Suppressor macrophage treated with lipopolysaccharide for 4 hours (primary cell): ENCODE measurements at regions not wholly inside any gene's neighbourhood (a gene's known extent, or its start where the extent isn't known, plus 50 kb on each side); places are given as distances from the start of the nearest gene placed in this dataset.
"Not testable (repeated sequence)": the region's sequence is repeated elsewhere in the genome, so short reads cannot be mapped to it uniquely, and the experiment has no call there.

Experiments
- DNase-seq: peaks from one replicate; pipeline ENCODE4 v3.0.0-alpha.2; 2020

- no peak for DNase-seq
These were observed 113.3 kb upstream of the SPATA31D4 start for GRCh38 chr9:81814794-81815464.

GRCh38 chr9:81815781-81816180 lies 112.4 kb upstream of the SPATA31D4 start:
- no peak for DNase-seq

GRCh38 chr9:81819155-81819554 lies 109.1 kb upstream of the SPATA31D4 start:
- no peak for DNase-seq

GRCh38 chr9:81819859-81820546 lies 108.2 kb upstream of the SPATA31D4 start:
- DNase-seq = no peak

- no peak for DNase-seq
These were observed 105.8 kb upstream of the SPATA31D4 start for GRCh38 chr9:81822301-81822865.

- no peak for DNase-seq
These were observed 105.3 kb upstream of the SPATA31D4 start for GRCh38 chr9:81822967-81823366.

- no peak for DNase-seq
These were observed 104.3 kb upstream of the SPATA31D4 start for GRCh38 chr9:81823672-81824554.

- no peak for DNase-seq
These were observed 103.2 kb upstream of the SPATA31D4 start for GRCh38 chr9:81824802-81825730.

GRCh38 chr9:81825846-81826516 lies 102.2 kb upstream of the SPATA31D4 start:
- no peak for DNase-seq

- DNase-seq = no peak
These were observed 101.7 kb upstream of the SPATA31D4 start for GRCh38 chr9:81826517-81826906.

GRCh38 chr9:81827616-81828296 lies 100.5 kb upstream of the SPATA31D4 start:
- DNase-seq = no peak

GRCh38 chr9:81829195-81829882 lies 98.9 kb upstream of the SPATA31D4 start:
- no peak for DNase-seq

- DNase-seq = not testable (repeated sequence)
These were observed 97.8 kb upstream of the SPATA31D4 start for GRCh38 chr9:81830431-81830830.

- no peak for DNase-seq
These were observed 95.5 kb upstream of the SPATA31D4 start for GRCh38 chr9:81832571-81833285.

- DNase-seq = no peak
These were observed 94.5 kb upstream of the SPATA31D4 start for GRCh38 chr9:81833563-81834345.

- no peak for DNase-seq
These were observed 86.9 kb upstream of the SPATA31D4 start for GRCh38 chr9:81841333-81841732.

GRCh38 chr9:81844131-81844567 lies 84.1 kb upstream of the SPATA31D4 start:
- no peak for DNase-seq

GRCh38 chr9:81847181-81847915 lies 80.9 kb upstream of the SPATA31D4 start:
- no peak for DNase-seq
